Renal cortex interstitium (tissue), 11 donors: ENCODE measurements at regions not wholly inside any gene's neighbourhood (a gene's known extent, or its start where the extent isn't known, plus 50 kb on each side); places are given as distances from the start of the nearest gene placed in this dataset.

ENCODE experiments used
- DNase-seq, 11 donors: peaks; one replicate each; pipeline ENCODE4 v3.0.0-alpha.2; 2013; ENCODE audit warnings: low read depth in 9 of 11, low spot score in 4 of 11; ENCODE audit errors: extremely low read depth in 1 of 11

GRCh38 chr6:18335948-18336347 is 51.2 kb upstream of the RNF144B start:
- DNase-seq, result no peak

GRCh38 chr6:18334251-18334650 is 52.9 kb upstream of the RNF144B start:
- no peak for DNase-seq

GRCh38 chr6:18330548-18331081 is 56.5 kb upstream of the RNF144B start:
- no peak for DNase-seq

- DNase-seq, result no peak
These were observed 57.4 kb upstream of the RNF144B start for GRCh38 chr6:18329776-18330175.

- DNase-seq, result peak in 5 of 11 donors; percentile 38 to 66 (median 63)
These were observed 58.6 kb upstream of the RNF144B start for GRCh38 chr6:18328540-18328939.

- DNase-seq, result no peak
These were observed 59.1 kb upstream of the RNF144B start for GRCh38 chr6:18328070-18328469.

GRCh38 chr6:18327626-18328025 is 59.5 kb upstream of the RNF144B start:
- DNase-seq, result peak in 1 of 11 donors; percentile 23

- no peak for DNase-seq
These were observed 60.2 kb upstream of the RNF144B start for GRCh38 chr6:18326980-18327379.

GRCh38 chr6:18326001-18326400 is 61.1 kb upstream of the RNF144B start:
- no peak for DNase-seq

- DNase-seq, result no peak
These were observed 60.3 kb upstream of the DEK start for GRCh38 chr6:18324706-18325042.

- DNase-seq, result peak in 4 of 11 donors; percentile 29 to 51 (median 39)
These were observed 59.8 kb upstream of the DEK start for GRCh38 chr6:18323935-18324705.

- no peak for DNase-seq
These were observed 53.5 kb upstream of the DEK start for GRCh38 chr6:18317850-18318249.

GRCh38 chr6:18314317-18314997 is 50.1 kb upstream of the DEK start:
- DNase-seq, result no peak
